Embryonic facial prominence (tissue), 1 donor: ENCODE measurements at regions not wholly inside any gene's neighbourhood (a gene's known extent, or its start where the extent isn't known, plus 50 kb on each side); places are given as distances from the start of the nearest gene placed in this dataset.
"Not testable (repeated sequence)": the region's sequence is repeated elsewhere in the genome, so short reads cannot be mapped to it uniquely, and the experiment has no call there.

Experiments
- DNase-seq: peaks from one replicate; pipeline ENCODE4 v3.0.0-alpha.2; 2016; ENCODE audit errors: extremely low spot score

GRCh38 chr14:88983755-88984154 lies 159.3 kb downstream of the TTC8 start:
- DNase-seq: no peak

- no peak for DNase-seq
Observed at GRCh38 chr14:88985654-88986053, 161.2 kb downstream of the TTC8 start.

- DNase-seq: no peak
Observed at GRCh38 chr14:88986146-88986841, 161.8 kb downstream of the TTC8 start.

DNA sequence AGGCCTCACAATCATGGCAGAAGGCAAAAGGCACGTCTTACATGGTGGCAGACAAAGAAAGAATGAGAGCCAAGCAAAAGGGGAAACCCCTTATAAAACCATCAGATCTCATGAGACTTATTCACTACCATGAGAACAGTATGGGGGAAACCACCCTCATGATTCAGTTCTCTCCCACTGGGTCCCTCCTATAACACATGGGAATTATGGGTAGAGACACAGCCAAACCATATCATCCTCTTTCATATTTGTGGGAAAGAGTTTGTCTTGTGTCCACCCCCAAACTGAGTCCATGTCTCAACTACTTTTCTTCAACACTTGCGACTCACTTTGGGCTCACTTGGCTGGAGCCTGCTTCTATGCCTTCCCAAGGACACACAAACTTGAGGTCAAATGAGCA lies 162.5 kb downstream of the TTC8 start:
- DNase-seq: not testable (repeated sequence)

GRCh38 chr14:88987516-88987915 lies 163.1 kb downstream of the TTC8 start:
- DNase-seq: no peak

DNA sequence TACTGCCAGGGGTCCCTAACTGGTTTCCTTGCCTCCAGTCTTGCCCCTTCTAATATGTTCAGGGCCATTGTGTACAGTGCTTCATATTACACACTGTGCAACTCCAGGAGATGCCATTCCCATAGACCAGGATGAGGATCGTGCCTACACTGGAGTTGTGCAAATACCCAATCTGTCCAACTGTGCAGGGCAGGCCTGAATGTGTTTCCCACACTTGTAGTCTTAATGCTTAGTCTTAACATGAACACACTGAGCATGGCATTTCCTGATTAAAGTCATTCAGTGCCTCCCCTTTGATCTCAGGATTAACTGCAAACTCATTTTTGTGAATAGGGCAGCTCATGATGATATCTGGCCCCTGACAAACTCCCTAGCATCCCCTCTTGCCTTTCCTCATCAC lies 165.5 kb downstream of the TTC8 start:
- no peak for DNase-seq

- no peak for DNase-seq
Observed at GRCh38 chr14:88990856-88991255, 166.4 kb downstream of the TTC8 start.

GRCh38 chr14:88992011-88992410 lies 167.6 kb downstream of the TTC8 start:
- DNase-seq: no peak

- DNase-seq: no peak
Observed at GRCh38 chr14:88993946-88994345, 169.5 kb downstream of the TTC8 start.

DNA sequence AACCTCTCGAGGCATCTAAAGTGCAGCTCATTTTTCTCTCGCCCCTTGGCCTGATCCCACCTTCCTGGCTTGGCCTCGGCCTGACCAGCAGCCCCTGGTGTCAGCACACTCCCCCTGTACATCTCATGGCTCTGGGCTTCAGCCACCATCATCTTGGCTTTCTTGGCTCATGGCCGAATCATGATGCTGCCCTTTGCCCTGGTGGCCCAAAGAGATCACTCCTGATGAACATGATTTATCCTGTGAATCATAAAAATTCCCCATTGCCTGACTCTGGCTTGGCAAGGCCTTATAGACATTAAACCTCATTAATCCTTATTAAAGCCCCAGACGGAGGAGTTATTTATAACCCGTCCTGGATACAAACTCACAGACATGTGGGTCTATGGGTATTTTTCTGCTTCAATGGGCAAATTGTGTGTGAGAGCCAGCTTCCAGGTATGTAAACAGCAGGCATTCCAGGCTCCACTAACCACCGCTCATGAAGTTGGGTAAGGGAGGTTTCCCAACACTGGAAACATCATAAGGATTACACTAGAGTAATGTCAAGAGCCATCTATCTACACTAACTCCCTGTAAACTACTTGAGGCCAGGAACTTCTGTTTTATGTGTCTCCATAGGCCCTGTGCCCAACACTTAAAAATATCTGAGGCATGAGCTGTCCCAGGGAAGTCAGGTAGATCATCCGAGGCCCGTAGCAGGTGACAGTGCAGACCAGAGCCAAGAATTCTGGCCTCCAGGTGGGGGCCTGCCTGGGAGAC lies 171.2 kb downstream of the TTC8 start:
- DNase-seq: no peak

- DNase-seq: no peak
Observed at GRCh38 chr14:88998027-88998426, 173.6 kb downstream of the TTC8 start.

- DNase-seq: no peak
Observed at GRCh38 chr14:88999137-88999536, 174.7 kb downstream of the TTC8 start.

DNA sequence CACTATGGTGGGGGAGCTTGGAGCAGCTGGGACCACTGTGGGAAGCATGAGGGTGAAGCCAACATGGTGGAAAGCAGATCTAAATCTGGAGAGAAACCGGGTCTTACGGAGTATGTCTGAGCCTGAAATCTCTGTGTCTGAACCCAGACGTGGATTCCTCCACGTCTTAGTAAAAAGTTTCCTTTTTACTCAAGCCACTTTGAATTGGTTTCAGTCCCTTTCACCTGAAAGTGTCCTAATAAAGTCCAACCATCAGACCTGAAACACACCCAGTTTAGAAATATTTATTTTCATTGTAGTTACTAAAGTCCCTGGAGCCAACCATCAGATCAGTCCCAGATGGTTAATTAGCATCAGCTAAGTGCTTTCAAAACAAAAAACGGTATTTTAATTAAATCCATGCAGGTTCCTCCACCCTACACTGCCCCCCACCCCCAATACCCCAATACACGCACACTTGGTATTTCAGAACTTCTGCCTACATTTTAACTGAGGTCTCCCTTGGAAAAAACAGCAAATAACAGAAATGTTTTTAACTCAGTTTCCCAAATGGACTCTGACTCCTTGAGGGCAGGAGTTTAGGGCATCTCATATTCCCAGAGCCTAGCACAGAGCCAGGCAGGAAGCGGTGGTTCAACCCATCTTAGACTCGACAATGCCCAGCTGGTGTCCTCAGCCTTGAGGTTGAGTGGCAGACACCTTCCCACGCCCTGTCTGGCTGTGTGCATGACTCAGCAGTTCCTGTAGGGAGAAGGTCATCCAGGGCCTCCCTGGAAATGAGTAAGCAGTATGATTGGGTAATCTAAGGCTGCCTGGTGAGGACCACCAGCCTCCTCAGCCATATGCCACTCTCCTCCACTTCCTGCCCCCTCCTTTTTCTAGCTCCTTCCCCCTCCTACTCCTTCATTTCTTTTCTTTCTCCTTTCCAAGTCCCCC lies 175.8 kb downstream of the TTC8 start:
- DNase-seq: no peak

DNA sequence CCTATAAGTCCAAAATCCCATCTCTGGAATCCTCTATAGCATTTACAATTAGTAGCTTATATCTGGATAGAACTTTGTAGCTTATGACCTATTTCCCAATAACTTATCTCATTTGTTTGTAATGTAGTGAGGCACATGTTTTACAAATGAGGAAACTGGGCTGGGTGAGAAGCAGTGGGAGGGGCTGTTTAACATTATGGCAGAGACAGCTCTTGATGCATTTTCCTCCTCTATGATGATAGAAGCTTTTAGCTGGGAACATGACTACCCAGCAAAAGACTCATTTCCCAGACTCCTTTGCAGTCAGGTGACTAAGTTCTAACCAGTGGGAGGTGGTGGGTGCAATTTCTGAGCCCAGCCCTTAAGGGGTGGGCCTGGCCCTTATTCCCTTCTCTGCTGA lies 179.7 kb downstream of the TTC8 start:
- no peak for DNase-seq

GRCh38 chr14:89007906-89008305 lies 183.5 kb downstream of the TTC8 start:
- DNase-seq: no peak

GRCh38 chr14:89011355-89012281 lies 187.2 kb downstream of the TTC8 start:
- no peak for DNase-seq

DNA sequence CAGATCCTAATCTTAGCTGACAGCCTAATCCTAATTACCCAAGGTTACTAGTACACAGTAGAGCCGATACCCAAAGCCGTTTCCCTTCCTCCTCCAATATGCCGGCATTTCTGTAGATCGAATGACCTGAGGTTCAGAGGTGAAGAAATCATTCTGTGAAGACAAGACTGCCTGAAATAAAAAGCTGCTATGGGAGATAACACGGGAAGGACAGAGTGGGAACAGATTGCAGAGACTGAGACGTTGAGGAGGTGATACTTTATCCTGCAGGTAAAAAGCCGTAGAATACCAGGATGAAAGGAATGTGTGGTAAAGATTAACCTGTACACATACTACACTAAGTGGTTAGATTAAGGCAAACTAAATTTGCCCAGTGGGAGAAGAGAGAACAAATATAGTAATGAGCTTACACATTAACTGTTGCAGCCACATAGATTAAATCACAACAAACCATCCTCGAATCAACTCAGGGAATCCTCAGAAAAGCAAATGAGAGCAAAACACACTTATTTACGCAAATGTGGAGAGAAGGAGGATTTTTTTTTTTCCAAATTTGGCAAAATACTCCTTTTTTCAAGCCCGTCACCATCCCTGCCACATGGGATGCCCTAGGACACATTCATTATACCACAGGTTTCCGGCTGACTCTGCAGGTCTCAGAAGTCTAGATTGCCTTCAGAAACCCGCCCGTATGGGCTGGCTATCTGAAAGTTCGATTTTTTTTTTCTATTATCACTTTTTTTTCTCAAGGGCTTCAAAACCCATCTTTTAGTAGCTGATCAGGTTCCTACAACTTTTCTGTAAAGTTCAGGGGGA lies 188.0 kb downstream of the TTC8 start:
- no peak for DNase-seq

DNA sequence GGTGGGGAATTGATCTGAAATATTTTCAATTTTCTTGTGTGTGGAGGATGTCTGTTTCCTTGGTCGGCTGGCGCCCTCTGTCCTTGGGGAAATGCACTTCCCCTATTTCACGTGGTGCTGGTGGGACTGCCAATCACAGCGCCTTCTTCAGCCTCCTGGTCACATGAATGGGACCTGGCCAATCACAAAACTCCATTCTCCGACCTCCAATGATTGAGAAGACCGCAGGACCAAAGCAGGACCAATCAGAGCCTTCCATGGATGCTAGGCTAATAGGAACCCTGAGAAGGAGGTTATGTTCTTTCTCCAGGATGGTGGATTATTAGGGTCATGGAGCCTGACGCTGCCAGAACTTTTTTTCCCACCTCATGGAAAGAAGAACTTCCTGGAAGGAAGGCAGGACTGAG lies 188.7 kb downstream of the TTC8 start:
- DNase-seq: no peak

DNA sequence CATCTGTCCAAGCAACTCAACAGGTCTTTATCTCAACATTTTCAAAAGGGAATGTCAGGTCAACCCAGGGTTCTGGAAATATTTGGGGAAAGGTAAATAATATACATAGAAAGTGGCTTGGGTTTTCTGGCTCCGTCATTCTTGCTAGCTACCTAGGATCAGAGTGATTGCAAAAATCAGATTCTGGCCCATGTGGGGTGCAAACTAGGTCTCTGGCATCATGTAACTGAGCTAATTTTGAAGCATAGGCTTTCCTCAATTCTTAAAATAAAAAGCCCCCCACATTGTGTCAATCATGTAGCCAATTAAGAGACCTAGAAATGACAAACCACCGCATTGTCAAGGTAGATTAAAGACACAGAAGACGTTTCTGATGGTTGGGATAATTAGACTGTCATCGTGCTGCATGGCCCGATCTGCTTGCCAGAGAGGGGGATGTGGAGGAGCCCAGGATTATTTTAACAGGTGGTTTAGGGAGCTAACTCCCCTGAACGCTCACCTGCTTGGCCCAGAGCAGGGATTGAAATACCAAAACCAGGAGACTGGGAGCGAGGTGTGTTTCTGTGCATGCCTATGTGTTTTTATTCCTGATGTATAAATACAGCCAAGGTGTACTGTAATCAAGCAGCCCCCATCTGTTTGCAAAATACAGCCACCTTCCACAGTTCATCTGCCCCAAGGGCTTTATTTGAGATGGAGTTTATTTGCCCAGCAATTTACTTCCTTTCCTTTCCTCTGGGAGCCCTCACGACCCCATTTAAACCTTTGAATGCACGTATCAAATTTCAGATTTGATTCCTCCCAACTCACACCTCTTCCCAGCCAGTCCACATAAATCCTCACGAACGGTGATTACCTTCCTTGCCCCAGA lies 189.5 kb downstream of the TTC8 start:
- no peak for DNase-seq

DNA sequence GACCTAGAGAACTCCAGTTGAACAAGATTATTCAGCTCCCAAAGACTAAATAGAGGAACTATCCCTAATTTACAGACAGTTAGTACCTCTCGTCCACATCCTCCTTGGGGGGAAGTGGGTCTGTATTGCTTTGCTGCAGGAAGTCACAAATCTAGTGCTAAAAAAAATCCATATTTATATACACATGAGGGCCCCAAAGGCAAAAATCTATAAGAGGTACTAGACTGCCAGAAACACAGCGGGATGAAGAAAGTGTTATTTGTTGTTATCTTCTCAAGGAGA lies 190.1 kb downstream of the TTC8 start:
- DNase-seq: no peak
